K562 (cell line): ENCODE measurements at regions not wholly inside any gene's neighbourhood (a gene's known extent, or its start where the extent isn't known, plus 50 kb on each side); places are given as distances from the start of the nearest gene placed in this dataset.

Experiments
- ATAC-seq: fragments of 200-7000 bp; cut with Tn5 transposase; 3 replicates; pipeline ENCODE4 v1.9.1; 2020; ENCODE audit warnings: moderate library complexity
- BruUV-seq: library from RNA; stranded (reverse); fragments of 400-500 nt; replicated peaks from 2 replicates; lab custom pipeline; 2021; lab: Mats Ljungman, UMichigan
- CTCF ChIA-PET: fragments of 300-600 bp; formaldehyde crosslinking; extraction: SDS; loops from one replicate; lab custom pipeline; 2021; ENCODE audit warnings: low intra/inter-chr PET ratio; lab: Yijun Ruan, JAX
- POLR2A ChIA-PET: fragments of 300-600, 350-650 bp; sonication (Branson Sonifier 250); formaldehyde crosslinking; extraction: SDS; loops from one replicate; lab custom pipeline; 2021; ENCODE audit warnings: antibody characterized with exemption, inconsistent platforms; lab: Yijun Ruan, JAX
- DNase-seq, 4 experiments: peaks; one replicate each; pipeline versions ENCODE4 v3.0.0 to v3.0.0-alpha.2; 2011 to 2018; ENCODE audit warnings: low spot score in 3 of 4, mixed read lengths in 3 of 4; ENCODE audit errors: extremely low read depth in 1 of 4
- FAIRE-seq: peaks from 2 replicates; lab custom pipeline; 2011; peaks lifted over from hg19 to GRCh38; lab: Jason Lieb, UNC
- H2AFZ ChIP-seq: 2 replicates; pipeline ENCODE4 v1.6.0; 2011; ENCODE audit warnings: low read depth, low read length, control low read depth, inconsistent platforms
- H3K27ac ChIP-seq: fragments of 200-600 bp; 3 replicates; pipeline ENCODE4 v1.8.0; 2011; ENCODE audit warnings: low read depth, mild to moderate bottlenecking, control low read depth, inconsistent platforms, low read length, moderate library complexity, mixed read lengths; ENCODE audit errors: extremely low read depth
- H3K27me3 ChIP-seq, 2 experiments: fragments of 300-600 bp in 1 of 2; 2 replicates in 1 of 2; 3 replicates in 1 of 2; pipeline versions ENCODE4 v1.6.0 to v1.8.0; 2011; ENCODE audit warnings: inconsistent platforms in 2 of 2, low read length in 2 of 2, mild to moderate bottlenecking in 1 of 2, mixed read lengths in 1 of 2, moderate library complexity in 1 of 2; ENCODE audit not compliant: control insufficient read depth in 2 of 2, insufficient read depth in 2 of 2
- H3K36me3 ChIP-seq: fragments of 300-600 bp; 3 replicates; pipeline ENCODE4 v1.8.0; 2011; ENCODE audit warnings: mild to moderate bottlenecking, low read length, inconsistent platforms; ENCODE audit not compliant: control insufficient read depth, insufficient read depth
- H3K4me1 ChIP-seq, 2 experiments: fragments of 200-600 bp in 1 of 2; replicated peaks in 1 of 2; 2 replicates in 1 of 2; 3 replicates in 1 of 2; pipeline versions ENCODE4 v1.5.1 to v1.8.0; 2011; ENCODE audit warnings: inconsistent platforms in 2 of 2, low read length in 2 of 2, mild to moderate bottlenecking in 1 of 2, mixed read lengths in 1 of 2, moderate library complexity in 1 of 2; ENCODE audit not compliant: control insufficient read depth in 2 of 2, insufficient read depth in 2 of 2
- H3K4me2 ChIP-seq: 2 replicates; pipeline ENCODE4 v1.6.1; 2011; ENCODE audit warnings: low read length, control low read depth, inconsistent platforms, mixed read lengths; ENCODE audit not compliant: insufficient read depth
- H3K4me3 ChIP-seq: fragments of 200-600 bp; sonication (generic), shearing (Covaris generic); 2 replicates; pipeline ENCODE4 v1.5.1; 2016; ENCODE audit warnings: control low read depth, inconsistent platforms
- H3K79me2 ChIP-seq: fragments of 200-600 bp; 3 replicates; pipeline ENCODE4 v1.8.0; 2011; ENCODE audit warnings: low read length, inconsistent platforms; ENCODE audit not compliant: control insufficient read depth, insufficient read depth
- H3K9ac ChIP-seq, 2 experiments: 2 replicates each; pipeline versions ENCODE4 v1.6.0 to v1.6.1; 2011; ENCODE audit warnings: low read depth in 2 of 2, low read length in 2 of 2, control low read depth in 1 of 2, inconsistent platforms in 1 of 2, mild to moderate bottlenecking in 1 of 2, mixed read lengths in 1 of 2; ENCODE audit not compliant: insufficient read depth in 1 of 2
- H3K9me1 ChIP-seq: one replicate; pipeline ENCODE4 v1.6.0; 2011; ENCODE audit warnings: inconsistent platforms, mild to moderate bottlenecking, low read length, moderate library complexity; ENCODE audit not compliant: control insufficient read depth, insufficient read depth
- H3K9me3 ChIP-seq: replicated peaks from 2 replicates; pipeline ENCODE4 v1.5.1; 2011; ENCODE audit warnings: low read depth, low read length, inconsistent platforms; ENCODE audit not compliant: control insufficient read depth, insufficient read depth
- H4K20me1 ChIP-seq: replicated peaks from 2 replicates; pipeline ENCODE4 v1.6.1; 2011; ENCODE audit warnings: low read length, inconsistent platforms, mixed read lengths; ENCODE audit not compliant: control insufficient read depth, insufficient read depth
- EGR1 ChIP-seq: fragments of 450-650 bp; conservative IDR thresholded peaks from 2 replicates; pipeline ENCODE4 v1.6.1; 2017; ENCODE audit warnings: mild to moderate bottlenecking
- GTF2A2 ChIP-seq: IDR thresholded peaks from 2 replicates; pipeline ENCODE4 v1.6.1; 2016; ENCODE audit warnings: mild to moderate bottlenecking, missing genetic modification characterization, missing compliant biosample characterization
- L3MBTL2 ChIP-seq: fragments of 450-650 bp; IDR thresholded peaks from 2 replicates; pipeline ENCODE4 v1.6.1; 2016; ENCODE audit warnings: mild to moderate bottlenecking, moderate library complexity
- NFXL1 ChIP-seq: fragments of 450-650 bp; formaldehyde crosslinking; IDR thresholded peaks from 2 replicates; pipeline ENCODE4 v1.4.0; 2021; ENCODE audit warnings: mild to moderate bottlenecking
- PRDM10 ChIP-seq: fragments of 450-650 bp; IDR thresholded peaks from 2 replicates; pipeline ENCODE4 v1.6.1; 2018; ENCODE audit not compliant: partially characterized antibody
- SNAPC5 ChIP-seq: fragments of 250-450 bp; sonication (Bioruptor Pico); IDR thresholded peaks from 2 replicates; pipeline ENCODE4 v1.8.0; 2021; ENCODE audit warnings: moderate library complexity, mild to moderate bottlenecking, inconsistent platforms
- ZNF57 ChIP-seq: fragments of 450-650 bp; formaldehyde crosslinking; IDR thresholded peaks from 2 replicates; pipeline ENCODE4 v1.4.0; 2020; ENCODE audit warnings: mild to moderate bottlenecking, moderate library complexity
- WGBS: fragments of 100-300 bp; shearing (Covaris generic); methylation state at CpG from one replicate; pipeline ENCODE4 v1.1.6; 2016; ENCODE audit warnings: low coverage, mixed read lengths; ENCODE audit not compliant: insufficient coverage; ENCODE audit errors: missing lambda C conversion rate; 5-methylcytosine and 5-hydroxymethylcytosine counted together
- in situ Hi-C: fragments of 300-500 bp; cut with MboI; formaldehyde crosslinking; loops from 4 replicates; pipeline ENCODE4 v1.15.0; 2018; ENCODE audit warnings: inconsistent platforms, mixed read lengths
- intact Hi-C: fragments of 100-400 bp; cut with micrococcal nuclease; formaldehyde crosslinking; loops from 2 replicates; pipeline ENCODE4 v1.14.2; 2022

DNA sequence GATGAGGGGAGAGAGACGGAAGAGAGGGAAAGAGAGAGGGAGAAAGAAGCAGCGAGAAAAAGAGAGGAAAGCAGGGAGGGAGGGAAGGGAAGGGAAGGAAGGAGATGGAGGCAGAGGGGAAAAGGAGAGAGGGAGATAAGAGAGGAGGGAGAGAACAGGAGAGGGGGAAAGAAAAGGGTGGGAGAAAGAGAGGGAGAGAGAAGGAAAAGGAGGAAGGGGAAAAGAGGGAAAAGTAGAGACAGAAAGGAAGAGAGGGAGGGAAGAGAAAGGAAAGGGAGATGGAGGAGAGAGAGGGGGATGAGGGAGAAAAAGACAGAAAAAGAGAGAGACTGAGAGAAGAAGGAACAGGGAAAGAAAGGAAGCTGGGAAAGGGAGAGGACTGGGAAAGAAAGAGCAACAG, 814.4 kb downstream of the CDH11 start:
- H3K4me1 ChIP-seq, result no peaks in the 10 kb centered on the region
- ChIA-PET CTCF (no interaction called here), POLR2A (no interaction called here)
- no peaks in the 10 kb centered on the region for H3K27me3 ChIP-seq
- FAIRE-seq (no peak), ATAC-seq (no peak), DNase-seq (no peak)
- no peaks in the 10 kb centered on the region for H3K9me3 ChIP-seq
- no TSS peak for BruUV-seq
- H3K79me2 ChIP-seq, result no peaks in the 10 kb centered on the region
- no peak overlapping the region for H3K4me3 ChIP-seq
- H3K27ac ChIP-seq, result no peak overlapping the region
- H2AFZ ChIP-seq, result no peak overlapping the region
- no peaks in the 10 kb centered on the region for H4K20me1 ChIP-seq
- WGBS, result 0% methylated on average over 2 of the region's 2 CpGs
- TF ChIP-seq ZNF57 (no peak), NFXL1 (CRISPR knock-in tag) (no peak), GTF2A2 (tag) (no peak), L3MBTL2 (no peak), EGR1 (no peak), PRDM10 (no peak), SNAPC5 (CRISPR knock-in tag) (no peak)
- no peak overlapping the region for H3K9ac ChIP-seq
- no peak overlapping the region for H3K4me2 ChIP-seq
- in situ Hi-C loops, result no loop called here
- H3K9me1 ChIP-seq, result no peaks in the 10 kb centered on the region
- intact Hi-C loops, result no loop called here
- no peaks in the 10 kb centered on the region for H3K36me3 ChIP-seq
